ENCODE measurements at regions not wholly inside any gene's neighbourhood (a gene's known extent, or its start where the extent isn't known, plus 50 kb on each side); places are given as distances from the start of the nearest gene placed in this dataset.
"Not testable (repeated sequence)": the region's sequence is repeated elsewhere in the genome, so short reads cannot be mapped to it uniquely, and the experiment has no call there.

GRCh38 chr15:95624616-95625361, 705.7 kb upstream of the NR2F2 start:
- H3K27ac Mint-ChIP-seq, result no peak overlapping the region
- peaks cover 2 to 15% (median 8%) of the 10 kb centered on the region in 3 donors for H3K36me3 Mint-ChIP-seq
- no peak overlapping the region for H3K4me3 Mint-ChIP-seq
- DNase-seq (no peak), ATAC-seq (no peak)
- peaks cover 0 to 22% (median 5%) of the 10 kb centered on the region in 5 donors for H3K27me3 Mint-ChIP-seq
- H3K9me3 Mint-ChIP-seq, result peaks cover 7 to 23% (median 14%) of the 10 kb centered on the region in 9 donors
- H3K4me1 Mint-ChIP-seq, result peaks cover 3 to 11% (median 6%) of the 10 kb centered on the region in 4 donors
- POLR2A ChIA-PET, result no interaction called here

GRCh38 chr15:95626501-95627361, 703.8 kb upstream of the NR2F2 start:
- peaks cover 2 to 14% (median 8%) of the 10 kb centered on the region in 3 donors for H3K36me3 Mint-ChIP-seq
- peaks cover 7 to 25% (median 16%) of the 10 kb centered on the region in 9 donors for H3K9me3 Mint-ChIP-seq
- H3K27ac Mint-ChIP-seq, result no peak overlapping the region
- peaks cover 2 to 34% (median 5%) of the 10 kb centered on the region in 5 donors for H3K27me3 Mint-ChIP-seq
- H3K4me1 Mint-ChIP-seq, result no peaks in the 10 kb centered on the region
- POLR2A ChIA-PET, result no interaction called here
- H3K4me3 Mint-ChIP-seq, result no peak overlapping the region
- no peak for DNase-seq
- no peak for ATAC-seq

- H3K4me3 Mint-ChIP-seq, result no peak overlapping the region
- peaks cover 0 to 8% (median 5%) of the 10 kb centered on the region in 9 donors for H3K9me3 Mint-ChIP-seq
- H3K4me1 Mint-ChIP-seq, result no peaks in the 10 kb centered on the region
- H3K27me3 Mint-ChIP-seq, result peaks cover 7 to 42% (median 15%) of the 10 kb centered on the region in 5 donors
- H3K36me3 Mint-ChIP-seq, result no peaks in the 10 kb centered on the region
- POLR2A ChIA-PET, result no interaction called here
- H3K27ac Mint-ChIP-seq, result no peak overlapping the region
- DNase-seq (no peak), ATAC-seq (no peak)
These were observed 700.9 kb upstream of the NR2F2 start for GRCh38 chr15:95629503-95630168.

DNA sequence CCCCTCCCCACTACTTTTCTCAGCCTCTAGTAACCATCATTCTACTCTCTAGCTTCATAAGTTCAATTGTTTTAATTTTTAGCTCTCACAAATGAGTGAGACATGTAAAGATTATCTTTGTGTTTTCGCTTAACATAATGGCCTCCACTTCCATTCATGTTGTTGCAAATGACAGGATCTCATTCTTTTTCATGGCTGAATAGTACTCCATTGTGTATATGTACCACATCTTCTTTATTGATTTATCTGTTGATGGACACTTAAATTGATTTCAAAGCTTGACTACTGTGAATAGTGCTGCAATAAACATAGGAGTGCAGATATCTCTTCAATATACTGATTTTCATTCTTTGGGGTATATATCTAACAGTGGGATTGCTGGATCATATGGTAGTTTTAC, 699.8 kb upstream of the NR2F2 start:
- DNase-seq (no peak), ATAC-seq (no peak)
- Mint-ChIP-seq H3K27ac (no peak overlapping the region), H3K4me3 (no peak overlapping the region), H3K27me3 (peaks cover 7 to 42% (median 16%) of the 10 kb centered on the region in 5 donors), H3K36me3 (no peaks in the 10 kb centered on the region), H3K9me3 (peaks cover 0 to 8% (median 4%) of the 10 kb centered on the region in 9 donors), H3K4me1 (no peaks in the 10 kb centered on the region)
- POLR2A ChIA-PET, result no interaction called here

DNA sequence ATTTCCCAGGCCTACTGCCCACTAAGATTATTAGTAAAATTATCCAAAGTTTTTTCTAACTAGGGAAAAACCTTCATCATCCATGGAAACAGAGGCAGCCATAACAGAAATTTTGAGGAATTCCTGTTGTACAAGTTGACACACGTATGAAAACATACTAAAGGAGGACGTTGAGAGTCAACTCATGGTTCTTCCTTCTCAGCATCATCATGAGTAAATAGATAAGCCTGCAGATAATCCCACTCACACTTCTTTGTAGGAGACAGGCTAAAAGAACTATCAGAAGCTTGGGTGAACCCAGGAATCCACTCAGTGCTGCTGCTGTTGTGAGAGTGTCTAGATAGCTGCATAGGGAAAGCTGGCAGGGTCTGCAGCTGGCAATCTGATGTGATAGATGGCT, 694.8 kb upstream of the NR2F2 start:
- Mint-ChIP-seq H3K27me3 (peaks cover 5 to 18% (median 11%) of the 10 kb centered on the region in 5 donors), H3K4me1 (no peaks in the 10 kb centered on the region), H3K9me3 (peaks cover 0 to 6% (median 3%) of the 10 kb centered on the region in 9 donors), H3K4me3 (no peak overlapping the region), H3K27ac (no peak overlapping the region), H3K36me3 (no peaks in the 10 kb centered on the region)
- POLR2A ChIA-PET, result no interaction called here
- ATAC-seq (no peak), DNase-seq (no peak)

- Mint-ChIP-seq H3K4me3 (no peak overlapping the region), H3K9me3 (peaks cover 0 to 4% (median 0%) of the 10 kb centered on the region in 9 donors), H3K4me1 (no peaks in the 10 kb centered on the region), H3K36me3 (no peaks in the 10 kb centered on the region), H3K27me3 (peaks cover 5 to 14% (median 9%) of the 10 kb centered on the region in 5 donors), H3K27ac (no peak overlapping the region)
- POLR2A ChIA-PET, result no interaction called here
- no peak for ATAC-seq
- DNase-seq, result no peak
These were observed 694.4 kb upstream of the NR2F2 start for GRCh38 chr15:95636107-95636506.

GRCh38 chr15:95637234-95637633, 693.3 kb upstream of the NR2F2 start:
- H3K36me3 Mint-ChIP-seq, ATAC-seq, H3K4me3 Mint-ChIP-seq, DNase-seq, H3K4me1 Mint-ChIP-seq, H3K9me3 Mint-ChIP-seq, POLR2A ChIA-PET, H3K27ac Mint-ChIP-seq, H3K27me3 Mint-ChIP-seq: not testable (repeated sequence)

GRCh38 chr15:95639208-95639607, 691.3 kb upstream of the NR2F2 start:
- Mint-ChIP-seq H3K9me3 (no peaks in the 10 kb centered on the region), H3K27ac (no peak overlapping the region), H3K27me3 (peaks cover 0 to 6% (median 5%) of the 10 kb centered on the region in 5 donors), H3K4me1 (no peaks in the 10 kb centered on the region), H3K4me3 (no peak overlapping the region), H3K36me3 (no peaks in the 10 kb centered on the region)
- ATAC-seq (no peak), DNase-seq (no peak)
- POLR2A ChIA-PET, result no interaction called here

GRCh38 chr15:95644100-95644875, 686.2 kb upstream of the NR2F2 start:
- POLR2A ChIA-PET, result no interaction called here
- H3K36me3 Mint-ChIP-seq, result no peaks in the 10 kb centered on the region
- H3K27me3 Mint-ChIP-seq, result peaks cover 0 to 21% (median 5%) of the 10 kb centered on the region in 5 donors
- no peak for ATAC-seq
- no peak overlapping the region for H3K27ac Mint-ChIP-seq
- no peak for DNase-seq
- no peaks in the 10 kb centered on the region for H3K4me1 Mint-ChIP-seq
- H3K4me3 Mint-ChIP-seq, result no peak overlapping the region
- H3K9me3 Mint-ChIP-seq, result no peaks in the 10 kb centered on the region

- POLR2A ChIA-PET, result no interaction called here
- no peak for ATAC-seq
- no peaks in the 10 kb centered on the region for H3K4me1 Mint-ChIP-seq
These were observed 684.6 kb upstream of the NR2F2 start for GRCh38 chr15:95645791-95646338.

GRCh38 chr15:95646484-95647273, 683.8 kb upstream of the NR2F2 start:
- Mint-ChIP-seq H3K4me3 (no peak overlapping the region), H3K4me1 (no peaks in the 10 kb centered on the region), H3K27ac (no peak overlapping the region), H3K9me3 (no peaks in the 10 kb centered on the region), H3K27me3 (peaks cover 0 to 21% (median 5%) of the 10 kb centered on the region in 5 donors), H3K36me3 (no peaks in the 10 kb centered on the region)
- ATAC-seq, result no peak
- no peak for DNase-seq
- POLR2A ChIA-PET, result no interaction called here

More at GRCh38 chr15:95645791-95646338, 684.6 kb upstream of the NR2F2 start:
- H3K27ac Mint-ChIP-seq, result peak overlapping the region in 1 of 10 donors; percentile 3
- no peak for DNase-seq
- H3K9me3 Mint-ChIP-seq, result no peaks in the 10 kb centered on the region
- H3K4me3 Mint-ChIP-seq, result no peak overlapping the region
- no peaks in the 10 kb centered on the region for H3K36me3 Mint-ChIP-seq
- H3K27me3 Mint-ChIP-seq, result peaks cover 0 to 21% (median 5%) of the 10 kb centered on the region in 5 donors
